ENCODE measurements at regions not wholly inside any gene's neighbourhood (a gene's known extent, or its start where the extent isn't known, plus 50 kb on each side); places are given as distances from the start of the nearest gene placed in this dataset.

- no peak for TF ChIP-seq CTCF (IDR thresholded peaks at IDR 0.05; ENCODE audit: unreplicated experiment)
- Mint-ChIP-seq H3K4me1 (ENCODE audit: low read depth) (no peaks in the 10 kb centered on the region), H3K27ac (no peak overlapping the region), H3K27me3 (no peaks in the 10 kb centered on the region), H3K4me3 (ENCODE audit: low read depth) (no peak overlapping the region), H3K9me3 (ENCODE audit: low read depth) (no peaks in the 10 kb centered on the region), H3K36me3 (ENCODE audit: insufficient read depth) (no peaks in the 10 kb centered on the region)
- no peak for DNase-seq (ENCODE audit: low spot score, unreplicated experiment)
Observed at GRCh38 chr18:73653827-73654226, 493.8 kb downstream of the FBXO15 start.

GRCh38 chr18:73653251-73653650, 494.4 kb downstream of the FBXO15 start:
- H3K4me1 Mint-ChIP-seq (ENCODE audit: low read depth): no peaks in the 10 kb centered on the region
- no peak for DNase-seq (ENCODE audit: low spot score, unreplicated experiment)
- H3K36me3 Mint-ChIP-seq (ENCODE audit: insufficient read depth): no peaks in the 10 kb centered on the region
- no peak overlapping the region for H3K4me3 Mint-ChIP-seq (ENCODE audit: low read depth)
- H3K27ac Mint-ChIP-seq: no peak overlapping the region
- no peak for TF ChIP-seq CTCF (IDR thresholded peaks at IDR 0.05; ENCODE audit: unreplicated experiment)
- H3K27me3 Mint-ChIP-seq: no peaks in the 10 kb centered on the region
- H3K9me3 Mint-ChIP-seq (ENCODE audit: low read depth): no peaks in the 10 kb centered on the region

- no peak overlapping the region for H3K4me3 Mint-ChIP-seq (ENCODE audit: low read depth)
- no peak for DNase-seq (ENCODE audit: low spot score, unreplicated experiment)
- no peak overlapping the region for H3K27ac Mint-ChIP-seq
- H3K27me3 Mint-ChIP-seq: peaks cover 3% of the 10 kb centered on the region
- no peaks in the 10 kb centered on the region for H3K36me3 Mint-ChIP-seq (ENCODE audit: insufficient read depth)
- no peaks in the 10 kb centered on the region for H3K9me3 Mint-ChIP-seq (ENCODE audit: low read depth)
- no peak for TF ChIP-seq CTCF (IDR thresholded peaks at IDR 0.05; ENCODE audit: unreplicated experiment)
- no peaks in the 10 kb centered on the region for H3K4me1 Mint-ChIP-seq (ENCODE audit: low read depth)
Observed at GRCh38 chr18:73647391-73647790, 500.2 kb downstream of the FBXO15 start.

- H3K4me1 Mint-ChIP-seq (ENCODE audit: low read depth): no peaks in the 10 kb centered on the region
- H3K9me3 Mint-ChIP-seq (ENCODE audit: low read depth): no peaks in the 10 kb centered on the region
- no peak overlapping the region for H3K4me3 Mint-ChIP-seq (ENCODE audit: low read depth)
- H3K36me3 Mint-ChIP-seq (ENCODE audit: insufficient read depth): no peaks in the 10 kb centered on the region
- H3K27me3 Mint-ChIP-seq: peaks cover 3% of the 10 kb centered on the region
- no peak overlapping the region for H3K27ac Mint-ChIP-seq
- TF ChIP-seq CTCF (IDR thresholded peaks at IDR 0.05; ENCODE audit: unreplicated experiment): no peak
- DNase-seq (ENCODE audit: low spot score, unreplicated experiment): no peak
Observed at GRCh38 chr18:73646772-73647171, 500.9 kb downstream of the FBXO15 start.

- no peaks in the 10 kb centered on the region for H3K9me3 Mint-ChIP-seq (ENCODE audit: low read depth)
- DNase-seq (ENCODE audit: low spot score, unreplicated experiment): no peak
- peaks cover 3% of the 10 kb centered on the region for H3K27me3 Mint-ChIP-seq
- no peaks in the 10 kb centered on the region for H3K4me1 Mint-ChIP-seq (ENCODE audit: low read depth)
- no peak for TF ChIP-seq CTCF (IDR thresholded peaks at IDR 0.05; ENCODE audit: unreplicated experiment)
- H3K36me3 Mint-ChIP-seq (ENCODE audit: insufficient read depth): no peaks in the 10 kb centered on the region
- H3K27ac Mint-ChIP-seq: no peak overlapping the region
- no peak overlapping the region for H3K4me3 Mint-ChIP-seq (ENCODE audit: low read depth)
Observed at GRCh38 chr18:73646196-73646595, 501.4 kb downstream of the FBXO15 start.

All from progenitor cell of endocrine pancreas (in vitro differentiated cells).